Spleen (tissue), 7 donors: ENCODE measurements at regions not wholly inside any gene's neighbourhood (a gene's known extent, or its start where the extent isn't known, plus 50 kb on each side); places are given as distances from the start of the nearest gene placed in this dataset.

Experiments
- CTCF ChIP-seq, 11 experiments: fragments of 200-600 bp in 7 of 11; fragments of 450-650 bp in 4 of 11; sonication (generic) in 4 of 11; IDR thresholded peaks in 8 of 11; conservative IDR thresholded peaks in 3 of 11; 1 replicate in 7 of 11; 2 replicates in 4 of 11; pipeline versions ENCODE4 v1.4.0 to v1.8.0; 2016 to 2021; ENCODE audit warnings: antibody characterized with exemption in 11 of 11, inconsistent platforms in 4 of 11, mild to moderate bottlenecking in 1 of 11
- POLR2A ChIP-seq, 3 donors: fragments of 450-650 bp; IDR thresholded peaks; one replicate each; pipeline ENCODE4 v1.5.1; 2017; ENCODE audit warnings: antibody characterized with exemption in 3 of 3, mild to moderate bottlenecking in 1 of 3
- POLR2AphosphoS5 ChIP-seq, 3 donors: sonication (generic); formaldehyde crosslinking; IDR thresholded peaks; one replicate each; pipeline ENCODE4 v1.5.1; 2017; ENCODE audit warnings: antibody characterized with exemption in 3 of 3
- donor health status: DM: no; HTN: no; CAD: no; lungs with moderate emphysema.
- donor health status: DM: no; HTN: no; CAD: no.
- donor health status: DM: no; HTN: no; CAD: no.

- TF ChIP-seq POLR2A (IDR thresholded peaks at IDR 0.05) (no peak), CTCF (IDR thresholded peaks at IDR 0.05 in 8 of 11, conservative IDR thresholded peaks at IDR 0.05 in 3 of 11) (no peak), POLR2AphosphoS5 (IDR thresholded peaks at IDR 0.05) (no peak)
These were observed 820.8 kb upstream of the FAM98A start for GRCh38 chr2:34419856-34420255.
